LNCAP (cell line): ENCODE measurements at regions not wholly inside any gene's neighbourhood (a gene's known extent, or its start where the extent isn't known, plus 50 kb on each side); places are given as distances from the start of the nearest gene placed in this dataset.

Source experiments
- CTCF ChIP-seq: fragments of 450-650 bp; IDR thresholded peaks from 2 replicates; pipeline ENCODE4 v1.5.1; 2017; ENCODE audit warnings: mild to moderate bottlenecking

- TF ChIP-seq CTCF: no peak
These were observed 325.7 kb downstream of the TGFB2 start for GRCh38 chr1:218670875-218671274.

- no peak for TF ChIP-seq CTCF
These were observed 326.4 kb downstream of the TGFB2 start for GRCh38 chr1:218671573-218671972.

GRCh38 chr1:218673170-218673569 is 328.0 kb downstream of the TGFB2 start:
- no peak for TF ChIP-seq CTCF

- TF ChIP-seq CTCF: no peak
These were observed 329.2 kb downstream of the TGFB2 start for GRCh38 chr1:218674280-218674773.

- TF ChIP-seq CTCF: no peak
These were observed 331.9 kb downstream of the TGFB2 start for GRCh38 chr1:218677026-218677425.

- TF ChIP-seq CTCF: no peak
These were observed 334.3 kb downstream of the TGFB2 start for GRCh38 chr1:218679391-218679790.

GRCh38 chr1:218679988-218680748 is 335.0 kb downstream of the TGFB2 start:
- TF ChIP-seq CTCF: no peak

GRCh38 chr1:218683242-218683641 is 338.1 kb downstream of the TGFB2 start:
- peak; percentile 38; the same call in 1 of the 2 replicates for TF ChIP-seq CTCF
